ENCODE measurements at regions not wholly inside any gene's neighbourhood (a gene's known extent, or its start where the extent isn't known, plus 50 kb on each side); places are given as distances from the start of the nearest gene placed in this dataset.

GRCh38 chr2:198438331-198438730, 633.9 kb downstream of the PLCL1 start:
- no peak for DNase-seq (ENCODE audit: low read depth, low spot score)

GRCh38 chr2:198424112-198424511, 619.7 kb downstream of the PLCL1 start:
- DNase-seq (ENCODE audit: low read depth, low spot score), result no peak

- no peak for DNase-seq (ENCODE audit: low read depth, low spot score)
Measured at GRCh38 chr2:198417836-198418235, 613.4 kb downstream of the PLCL1 start.

- no peak for DNase-seq (ENCODE audit: low read depth, low spot score)
Measured at GRCh38 chr2:198414976-198415375, 610.6 kb downstream of the PLCL1 start.

- no peak for DNase-seq (ENCODE audit: low read depth, low spot score)
Measured at GRCh38 chr2:198411936-198412335, 607.5 kb downstream of the PLCL1 start.

- DNase-seq (ENCODE audit: low read depth, low spot score), result no peak
Measured at GRCh38 chr2:198408171-198408570, 603.8 kb downstream of the PLCL1 start.

GRCh38 chr2:198405311-198405710, 600.9 kb downstream of the PLCL1 start:
- no peak for DNase-seq (ENCODE audit: low read depth, low spot score)

- DNase-seq (ENCODE audit: low read depth, low spot score), result no peak
Measured at GRCh38 chr2:198401644-198402043, 597.3 kb downstream of the PLCL1 start.

- no peak for DNase-seq (ENCODE audit: low read depth, low spot score)
Measured at GRCh38 chr2:198400999-198401398, 596.6 kb downstream of the PLCL1 start.

- DNase-seq (ENCODE audit: low read depth, low spot score), result no peak
Measured at GRCh38 chr2:198394208-198394607, 589.8 kb downstream of the PLCL1 start.

GRCh38 chr2:198390670-198391069, 586.3 kb downstream of the PLCL1 start:
- no peak for DNase-seq (ENCODE audit: low read depth, low spot score)

- DNase-seq (ENCODE audit: low read depth, low spot score), result no peak
Measured at GRCh38 chr2:198387677-198388076, 583.3 kb downstream of the PLCL1 start.

GRCh38 chr2:198385856-198386255, 581.5 kb downstream of the PLCL1 start:
- no peak for DNase-seq (ENCODE audit: low read depth, low spot score)

- DNase-seq (ENCODE audit: low read depth, low spot score), result no peak
Measured at GRCh38 chr2:198385326-198385725, 580.9 kb downstream of the PLCL1 start.

GRCh38 chr2:198383392-198383791, 579.0 kb downstream of the PLCL1 start:
- DNase-seq (ENCODE audit: low read depth, low spot score), result no peak

GRCh38 chr2:198382811-198383210, 578.4 kb downstream of the PLCL1 start:
- no peak for DNase-seq (ENCODE audit: low read depth, low spot score)

- DNase-seq (ENCODE audit: low read depth, low spot score), result no peak
Measured at GRCh38 chr2:198376677-198377076, 572.3 kb downstream of the PLCL1 start.

GRCh38 chr2:198375083-198375410, 570.7 kb downstream of the PLCL1 start:
- no peak for DNase-seq (ENCODE audit: low read depth, low spot score)

GRCh38 chr2:198374375-198375082, 570.1 kb downstream of the PLCL1 start:
- DNase-seq (ENCODE audit: low read depth, low spot score), result peak; percentile 10

- DNase-seq (ENCODE audit: low read depth, low spot score), result no peak
Measured at GRCh38 chr2:198371921-198372543, 567.6 kb downstream of the PLCL1 start.

- DNase-seq (ENCODE audit: low read depth, low spot score), result no peak
Measured at GRCh38 chr2:198371329-198371728, 566.9 kb downstream of the PLCL1 start.

- DNase-seq (ENCODE audit: low read depth, low spot score), result no peak
Measured at GRCh38 chr2:198368089-198368488, 563.7 kb downstream of the PLCL1 start.

- DNase-seq (ENCODE audit: low read depth, low spot score), result no peak
Measured at GRCh38 chr2:198362740-198363139, 558.3 kb downstream of the PLCL1 start.
